T-helper 2 cell treated with Interferon-gamma antibody and Interleukin-4, amounts not matched to agents 100 ng/mL and 5 ng/mL, for 36 hours (primary cell): ENCODE measurements at regions not wholly inside any gene's neighbourhood (a gene's known extent, or its start where the extent isn't known, plus 50 kb on each side); places are given as distances from the start of the nearest gene placed in this dataset.

Experiments used
- intact Hi-C: fragments of 100-400 bp; cut with micrococcal nuclease; formaldehyde crosslinking; loops from one replicate; pipeline ENCODE4 v1.15.1; 2023

GRCh38 chrX:82912382-82912781 lies 595.7 kb upstream of the POU3F4 start:
- intact Hi-C loops, result no loop called here

DNA sequence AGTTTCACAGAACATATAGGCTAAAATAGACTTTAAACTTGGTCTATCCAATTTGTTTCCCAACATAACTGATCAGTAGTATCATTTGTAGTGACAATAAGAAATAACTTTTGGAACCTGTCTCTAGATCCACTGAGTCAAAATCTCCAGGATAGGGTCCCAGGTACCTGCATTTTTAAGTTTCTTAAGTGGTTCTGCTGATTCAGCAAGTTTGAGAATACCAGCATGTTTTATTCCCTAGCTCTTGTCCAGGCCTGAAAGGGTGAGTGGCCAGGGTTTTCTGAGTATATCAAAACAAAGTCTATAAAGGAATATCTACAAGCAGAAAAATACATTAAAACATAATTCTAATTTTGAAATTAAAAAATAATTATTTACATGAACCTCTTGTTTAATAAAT lies 573.1 kb upstream of the POU3F4 start:
- intact Hi-C loops, result no loop called here

DNA sequence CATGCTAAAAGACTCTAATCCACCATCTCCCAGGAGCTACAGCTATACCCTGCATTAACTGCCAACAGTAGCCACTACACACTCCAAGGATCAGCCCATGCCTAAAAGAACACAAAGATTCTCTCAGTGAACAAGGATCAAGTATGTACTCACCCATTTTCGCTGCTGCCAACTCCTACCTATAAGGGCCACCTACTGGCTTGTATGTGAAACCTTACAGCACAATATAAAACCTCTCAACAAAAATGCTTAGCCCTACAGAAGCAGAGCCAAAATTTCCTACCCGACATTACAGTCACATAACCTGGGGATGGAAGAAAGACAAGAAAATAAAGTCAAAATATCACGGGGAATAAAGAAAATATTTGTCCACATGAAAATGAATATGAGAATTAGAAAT lies 562.8 kb upstream of the POU3F4 start:
- intact Hi-C loops, result no loop called here

DNA sequence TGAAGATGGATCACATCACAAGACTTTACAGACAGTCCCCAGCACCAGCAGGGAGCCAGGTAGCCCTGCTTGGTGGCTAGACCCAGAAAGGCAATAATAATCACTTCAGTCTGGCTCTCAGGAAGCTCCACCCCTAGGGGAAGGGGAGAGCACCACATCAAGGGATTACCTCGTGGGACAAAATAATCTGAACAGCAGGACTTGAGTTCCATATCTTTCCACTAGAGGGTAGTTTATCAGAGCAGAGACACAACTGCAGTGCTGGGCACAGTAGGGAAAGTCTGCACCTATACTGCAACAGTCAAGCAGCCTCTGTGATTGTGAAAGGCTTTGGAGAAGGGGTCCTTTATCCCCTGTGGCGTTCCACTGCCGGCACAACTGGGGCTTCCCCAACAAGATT lies 547.0 kb upstream of the POU3F4 start:
- intact Hi-C loops, result no loop called here

GRCh38 chrX:82973646-82974045 lies 534.4 kb upstream of the POU3F4 start:
- intact Hi-C loops, result no loop called here

GRCh38 chrX:82998163-82998562 lies 509.9 kb upstream of the POU3F4 start:
- intact Hi-C loops, result no loop called here

- intact Hi-C loops, result no loop called here
Observed at GRCh38 chrX:83004012-83004411, 504.1 kb upstream of the POU3F4 start.

- intact Hi-C loops, result loop anchor here (2.0 kb wide), 1 partner anchor 626 kb away; no protein-coding TSS in a partner anchor
Observed at GRCh38 chrX:83008415-83008814, 499.7 kb upstream of the POU3F4 start.

DNA sequence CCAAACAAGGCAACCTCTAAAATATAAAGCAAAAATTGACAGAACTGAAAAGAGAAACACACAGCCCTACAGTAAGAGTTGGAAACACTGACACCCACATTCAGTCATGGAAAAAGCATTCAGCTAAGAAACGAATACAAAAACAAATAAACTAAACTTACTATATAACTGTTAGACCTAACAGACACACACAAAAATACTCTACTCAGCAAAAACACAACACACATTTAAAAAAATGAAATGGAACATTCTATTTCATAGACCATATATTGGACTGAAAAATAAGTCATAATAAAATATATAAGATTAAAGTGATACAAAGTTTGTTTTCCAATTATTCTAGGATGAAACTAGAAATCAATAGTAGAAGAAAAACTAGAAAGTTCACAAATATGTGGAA lies 488.8 kb upstream of the POU3F4 start:
- intact Hi-C loops, result no loop called here

DNA sequence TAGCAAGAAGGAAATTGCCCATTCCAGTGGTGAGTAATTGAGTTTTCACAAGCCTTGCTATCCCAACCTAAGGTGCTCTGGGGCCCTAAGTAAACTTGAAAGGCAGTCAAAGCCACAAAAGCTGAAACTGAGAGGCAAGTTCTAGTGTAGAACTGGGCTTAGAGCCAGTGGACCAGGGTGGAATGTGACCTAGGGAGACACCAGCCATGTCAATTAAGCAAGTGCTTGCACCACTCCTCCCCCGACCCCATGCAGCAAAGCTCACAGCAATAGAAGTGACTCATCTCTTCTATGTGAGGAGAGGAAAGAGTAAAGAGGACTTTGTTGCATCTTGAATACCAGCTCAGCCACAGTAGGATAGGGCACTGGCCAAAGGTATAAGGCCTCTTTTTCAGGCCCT lies 486.1 kb upstream of the POU3F4 start:
- intact Hi-C loops, result no loop called here
